HG03521 (cell line): ENCODE measurements at regions not wholly inside any gene's neighbourhood (a gene's known extent, or its start where the extent isn't known, plus 50 kb on each side); places are given as distances from the start of the nearest gene placed in this dataset.

ENCODE experiments used
- ATAC-seq: cut with Tn5 transposase; IDR thresholded peaks from one replicate; pipeline ENCODE4 v1.9.1; 2021; ENCODE audit warnings: mild to moderate bottlenecking, moderate library complexity; ENCODE audit not compliant: unreplicated experiment

- ATAC-seq, result no peak
These were observed 469.8 kb downstream of the BMP2 start for GRCh38 chr20:7237251-7237650.

GRCh38 chr20:7240490-7240889, 473.0 kb downstream of the BMP2 start:
- ATAC-seq, result no peak

- ATAC-seq, result no peak
These were observed 481.1 kb downstream of the BMP2 start for GRCh38 chr20:7248281-7249201.

DNA sequence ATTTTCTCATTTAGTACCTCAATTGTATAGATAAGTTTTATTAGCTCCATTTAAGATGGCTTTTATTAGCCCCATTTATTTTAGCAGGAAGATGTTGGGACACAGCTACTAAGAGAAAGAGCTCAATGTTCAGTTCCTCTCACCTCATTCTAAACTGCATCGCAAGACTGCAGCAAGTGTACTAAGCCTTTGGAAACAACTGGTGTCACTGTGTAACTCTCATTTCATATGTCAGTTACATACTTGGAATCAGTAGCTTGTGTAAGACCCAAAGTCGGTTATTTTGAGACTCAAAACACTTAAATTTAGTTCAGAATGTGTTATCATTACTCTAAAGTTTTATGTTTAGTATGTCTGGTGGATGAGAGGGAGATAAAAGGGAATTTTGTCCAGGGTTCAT, 482.9 kb downstream of the BMP2 start:
- ATAC-seq, result no peak

DNA sequence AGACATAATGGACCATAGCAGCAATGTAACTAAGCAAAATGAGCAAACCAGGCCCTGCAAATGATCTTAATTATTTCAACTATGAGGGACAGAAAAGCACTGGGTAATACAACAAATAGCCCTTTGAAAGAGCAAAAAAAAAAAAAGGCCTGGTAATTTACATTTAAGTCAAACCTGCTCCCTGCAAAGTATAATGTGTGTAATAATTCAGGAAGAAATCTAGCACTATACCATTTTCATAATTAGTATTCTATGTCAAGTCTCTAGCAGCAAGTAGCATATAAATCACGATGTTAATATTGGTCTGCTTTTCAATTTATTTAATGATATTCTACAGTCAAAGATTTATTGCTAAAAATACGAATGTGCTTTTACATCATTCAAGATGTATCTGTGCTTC, 489.6 kb downstream of the BMP2 start:
- ATAC-seq, result no peak

DNA sequence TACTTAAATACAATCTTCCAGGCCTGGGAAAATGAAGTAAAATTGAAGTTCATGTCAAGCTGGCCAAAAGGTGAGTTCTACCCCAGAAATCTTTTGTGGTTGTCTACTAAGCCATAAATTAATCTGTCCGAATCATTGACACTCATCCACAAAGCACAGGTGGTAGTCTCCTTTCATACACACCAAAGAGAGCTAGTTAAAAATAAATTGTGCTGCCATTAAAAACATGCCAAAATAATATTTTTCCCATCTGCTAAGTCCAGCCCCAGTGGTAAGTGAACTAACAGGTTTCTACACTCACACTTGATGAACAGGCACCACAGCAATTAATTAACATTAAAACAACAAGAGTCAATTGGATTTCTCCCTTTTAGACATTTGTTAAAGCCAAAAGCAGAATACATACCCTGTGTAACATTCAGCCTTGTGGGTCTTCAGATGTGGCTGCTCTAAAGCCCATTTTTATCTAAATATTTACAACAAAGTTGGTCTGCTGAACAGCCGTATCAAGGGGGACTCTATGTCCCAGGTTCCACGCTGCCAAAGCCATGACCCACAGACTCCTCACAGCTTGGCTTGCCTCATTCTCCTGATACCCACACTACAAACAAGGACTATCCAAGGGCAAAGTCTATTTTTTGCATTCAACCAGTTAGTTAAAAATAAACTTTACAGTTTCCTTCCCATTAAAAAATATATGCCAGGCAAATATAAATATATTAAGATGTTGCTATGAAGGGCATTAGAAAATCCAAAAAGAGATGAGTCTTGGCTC, 490.4 kb downstream of the BMP2 start:
- ATAC-seq, result no peak

- no peak for ATAC-seq
These were observed 495.3 kb downstream of the BMP2 start for GRCh38 chr20:7262803-7263202.

- ATAC-seq, result no peak
These were observed 496.7 kb downstream of the BMP2 start for GRCh38 chr20:7264137-7264536.

- no peak for ATAC-seq
These were observed 502.0 kb downstream of the BMP2 start for GRCh38 chr20:7269452-7269851.

GRCh38 chr20:7272512-7272911, 505.0 kb downstream of the BMP2 start:
- no peak for ATAC-seq

DNA sequence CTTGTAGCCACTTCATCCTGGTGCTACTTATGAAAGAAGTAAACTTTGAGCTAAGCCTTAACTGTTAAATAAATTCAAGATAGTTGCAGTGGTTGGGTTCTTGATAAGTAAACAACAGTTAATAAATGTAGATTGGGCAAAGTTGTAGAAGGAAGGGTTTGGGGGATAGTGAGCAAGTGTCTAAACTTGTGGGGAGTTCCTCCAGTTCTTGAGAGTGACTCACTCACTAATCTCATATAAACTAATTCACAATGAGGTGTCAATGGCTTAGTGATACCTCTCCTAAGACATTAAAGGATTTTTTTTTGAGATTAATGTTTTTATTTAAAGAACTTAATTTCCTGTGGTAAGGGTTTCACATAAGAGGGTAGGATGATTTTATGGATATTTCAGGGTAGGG, 507.4 kb downstream of the BMP2 start:
- ATAC-seq, result no peak

GRCh38 chr20:7275645-7276237, 508.3 kb downstream of the BMP2 start:
- ATAC-seq, result no peak

GRCh38 chr20:7285918-7286556, 518.6 kb downstream of the BMP2 start:
- no peak for ATAC-seq

- ATAC-seq, result no peak
These were observed 523.9 kb downstream of the BMP2 start for GRCh38 chr20:7291323-7291943.

GRCh38 chr20:7291946-7292345, 524.5 kb downstream of the BMP2 start:
- no peak for ATAC-seq

DNA sequence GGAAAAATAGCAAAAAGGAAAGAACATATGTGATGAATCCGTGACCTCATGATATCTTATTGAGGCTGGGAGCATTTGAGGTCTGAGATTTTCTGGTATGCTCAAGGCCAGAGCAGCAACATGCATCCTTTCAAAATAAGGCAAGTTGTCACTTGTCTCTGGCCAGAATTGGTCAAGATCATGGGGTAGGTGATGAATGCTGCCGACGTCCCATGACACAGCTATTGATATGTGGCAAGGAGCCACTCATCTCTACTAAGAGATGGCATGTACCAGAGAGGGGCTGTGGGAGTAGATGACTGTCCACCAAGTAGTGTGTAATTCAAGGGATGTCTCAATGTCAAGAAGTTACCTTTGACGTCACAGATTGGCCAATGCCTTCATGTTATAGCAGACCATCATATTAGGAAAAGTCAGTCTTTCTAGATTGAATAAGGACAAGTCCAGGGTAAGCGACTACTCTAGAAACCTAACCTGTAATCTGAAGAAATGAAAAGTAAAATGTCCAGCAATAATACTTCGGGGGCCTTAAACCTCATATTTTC, 527.4 kb downstream of the BMP2 start:
- ATAC-seq, result no peak

GRCh38 chr20:7301807-7302206, 534.3 kb downstream of the BMP2 start:
- ATAC-seq, result no peak

DNA sequence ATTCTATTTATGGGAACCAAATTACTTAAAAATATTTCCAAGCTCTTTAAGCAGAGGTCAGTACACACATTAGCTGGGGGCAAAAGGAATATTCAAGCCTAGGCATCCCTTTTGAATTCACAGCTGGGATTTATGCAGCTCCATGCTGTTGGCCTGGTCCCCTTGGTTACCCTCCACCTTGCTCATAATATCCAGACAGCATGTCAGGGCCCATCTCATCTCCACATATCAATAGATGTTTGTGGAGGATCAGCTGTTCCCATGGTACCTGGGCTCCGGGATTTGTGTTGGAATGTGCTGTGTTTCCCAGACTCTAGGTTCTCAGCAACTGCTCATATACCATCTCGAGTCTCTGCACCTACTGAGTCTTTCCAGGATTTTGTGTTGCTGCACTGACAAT, 534.8 kb downstream of the BMP2 start:
- ATAC-seq, result no peak

DNA sequence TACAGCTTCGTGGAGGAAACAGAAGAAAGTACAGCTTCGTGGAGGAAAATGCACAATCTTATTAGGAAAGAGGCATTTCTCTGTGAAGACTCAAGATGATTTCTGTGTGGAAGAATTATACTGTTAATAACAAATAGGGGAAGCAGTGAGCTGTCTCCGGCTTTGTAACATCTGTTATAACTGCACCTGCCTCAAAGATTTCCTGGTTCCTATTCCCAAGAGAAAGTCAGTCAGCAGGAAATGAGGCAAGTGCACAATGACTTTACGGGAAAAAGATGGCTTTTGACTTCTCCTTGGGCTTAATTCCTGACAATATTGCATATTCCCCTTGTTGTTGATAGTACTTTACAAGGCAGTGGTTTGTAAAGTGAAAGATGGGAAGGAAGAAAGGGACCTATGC, 538.5 kb downstream of the BMP2 start:
- ATAC-seq, result no peak

DNA sequence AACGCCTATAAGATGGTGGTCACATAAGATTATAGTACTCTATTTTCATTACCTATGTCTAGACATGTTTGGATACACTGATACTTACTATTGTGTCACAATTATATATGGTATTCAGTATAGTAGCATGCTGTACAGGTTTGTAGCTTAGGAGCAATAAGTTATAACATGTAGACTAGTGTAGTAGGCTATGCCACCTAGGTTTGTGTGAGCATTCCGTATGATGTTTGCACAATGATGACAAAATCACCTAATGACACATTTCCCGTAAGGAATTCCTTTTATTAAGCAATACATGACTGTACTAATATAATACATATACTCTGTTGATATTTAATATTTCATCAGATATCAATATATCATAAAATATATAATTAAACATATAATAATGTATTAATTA, 540.7 kb downstream of the BMP2 start:
- ATAC-seq, result no peak

GRCh38 chr20:7313047-7313446, 545.6 kb downstream of the BMP2 start:
- ATAC-seq, result no peak
